Effector memory CD4-positive, alpha-beta T cell (primary cell): ENCODE measurements at regions not wholly inside any gene's neighbourhood (a gene's known extent, or its start where the extent isn't known, plus 50 kb on each side); places are given as distances from the start of the nearest gene placed in this dataset.

ENCODE experiments used
- DNase-seq, 3 donors: peaks; one replicate each; pipeline ENCODE4 v3.0.0-alpha.2; 2020
- H3K27ac ChIP-seq: 2 replicates; pipeline ENCODE4 v1.7.0; 2013; ENCODE audit warnings: mild to moderate bottlenecking, low read length, moderate library complexity; ENCODE audit not compliant: insufficient read depth, poor library complexity, severe bottlenecking
- H3K27me3 ChIP-seq: replicated peaks from 2 replicates; pipeline ENCODE4 v1.7.0; 2013; ENCODE audit warnings: mild to moderate bottlenecking, low read length; ENCODE audit not compliant: insufficient read depth, control insufficient read depth, poor library complexity, severe bottlenecking
- H3K36me3 ChIP-seq: 2 replicates; pipeline ENCODE4 v1.7.0; 2013; ENCODE audit warnings: mild to moderate bottlenecking, low read length, moderate library complexity; ENCODE audit not compliant: control insufficient read depth, insufficient read depth
- H3K4me1 ChIP-seq: 2 replicates; pipeline ENCODE4 v1.7.0; 2013; ENCODE audit warnings: low read length, mild to moderate bottlenecking; ENCODE audit not compliant: control insufficient read depth, insufficient read depth, poor library complexity, severe bottlenecking
- H3K4me3 ChIP-seq: 2 replicates; pipeline ENCODE4 v1.7.0; 2013; ENCODE audit warnings: low read length, low read depth, mild to moderate bottlenecking; ENCODE audit not compliant: insufficient read depth, poor library complexity, severe bottlenecking
- H3K9me3 ChIP-seq: 2 replicates; pipeline ENCODE4 v1.7.0; 2013; ENCODE audit warnings: mild to moderate bottlenecking, low read length, moderate library complexity; ENCODE audit not compliant: control insufficient read depth

DNA sequence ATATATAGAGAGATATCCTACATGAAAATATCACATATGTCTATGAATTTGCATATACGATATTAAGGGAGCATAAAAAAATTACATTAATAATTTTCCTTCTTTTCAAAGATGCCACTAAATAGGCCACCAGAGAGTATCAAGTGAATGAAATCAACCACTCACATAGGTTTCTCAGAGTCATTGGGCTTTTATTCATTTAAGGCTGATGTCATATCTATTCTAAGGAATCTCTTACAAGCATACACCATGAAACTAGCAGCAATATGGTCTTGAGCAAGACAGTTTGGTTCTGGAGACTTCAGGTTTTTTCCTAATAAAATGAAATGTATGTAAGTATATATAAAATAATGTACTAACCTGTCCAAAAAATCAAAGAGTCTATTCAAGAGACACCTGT lies 420.4 kb downstream of the PLA2G4A start:
- no peak overlapping the region for H3K27ac ChIP-seq
- DNase-seq = no peak
- no peak overlapping the region for H3K4me3 ChIP-seq
- H3K9me3 ChIP-seq = no peaks in the 10 kb centered on the region
- no peaks in the 10 kb centered on the region for H3K4me1 ChIP-seq
- H3K27me3 ChIP-seq = no peaks in the 10 kb centered on the region
- H3K36me3 ChIP-seq = no peaks in the 10 kb centered on the region

DNA sequence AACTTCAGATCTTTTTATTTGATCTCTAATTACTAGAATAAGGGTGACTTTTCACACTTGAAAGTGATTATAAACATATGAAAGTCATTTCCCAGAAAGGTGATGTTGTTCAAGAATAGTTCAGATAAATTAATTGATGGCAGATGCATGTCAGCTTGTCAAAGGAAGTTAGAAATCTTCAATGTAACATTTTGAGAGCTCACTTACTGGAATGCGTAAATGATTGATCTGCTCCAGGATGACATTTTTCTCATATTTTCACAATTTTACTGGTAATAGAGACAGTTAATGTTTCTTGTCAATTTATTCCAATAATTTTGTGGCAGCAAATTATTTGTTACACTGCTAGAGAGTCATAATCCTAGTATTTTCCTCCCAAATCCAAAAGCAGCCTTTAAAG lies 424.2 kb downstream of the PLA2G4A start:
- H3K27me3 ChIP-seq = no peaks in the 10 kb centered on the region
- H3K4me1 ChIP-seq = no peaks in the 10 kb centered on the region
- no peak overlapping the region for H3K27ac ChIP-seq
- H3K36me3 ChIP-seq = no peaks in the 10 kb centered on the region
- DNase-seq = no peak
- no peak overlapping the region for H3K4me3 ChIP-seq
- H3K9me3 ChIP-seq = no peaks in the 10 kb centered on the region

DNA sequence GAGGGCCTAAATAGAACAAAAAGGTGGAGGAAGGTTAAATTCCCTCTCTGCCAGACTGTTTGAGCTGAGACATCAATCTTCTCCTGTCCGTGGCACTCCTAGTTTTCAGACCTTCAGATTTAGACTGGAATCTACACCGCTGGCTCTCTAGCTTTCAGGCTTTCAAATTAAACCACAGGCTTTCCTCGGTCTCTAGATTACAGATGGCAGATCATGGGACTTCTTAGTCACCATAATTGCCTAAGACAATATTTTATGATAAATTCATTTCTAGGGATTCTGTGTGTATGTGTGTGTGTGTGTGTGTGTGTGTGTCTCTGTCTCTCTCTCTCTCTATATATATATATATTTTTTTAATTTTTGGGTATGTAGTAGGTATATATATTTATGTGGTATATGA lies 428.7 kb downstream of the PLA2G4A start:
- Histone ChIP-seq H3K27me3 (no peaks in the 10 kb centered on the region), H3K4me1 (no peaks in the 10 kb centered on the region), H3K9me3 (no peaks in the 10 kb centered on the region), H3K36me3 (no peaks in the 10 kb centered on the region), H3K27ac (no peak overlapping the region), H3K4me3 (no peak overlapping the region)
- DNase-seq = no peak

DNA sequence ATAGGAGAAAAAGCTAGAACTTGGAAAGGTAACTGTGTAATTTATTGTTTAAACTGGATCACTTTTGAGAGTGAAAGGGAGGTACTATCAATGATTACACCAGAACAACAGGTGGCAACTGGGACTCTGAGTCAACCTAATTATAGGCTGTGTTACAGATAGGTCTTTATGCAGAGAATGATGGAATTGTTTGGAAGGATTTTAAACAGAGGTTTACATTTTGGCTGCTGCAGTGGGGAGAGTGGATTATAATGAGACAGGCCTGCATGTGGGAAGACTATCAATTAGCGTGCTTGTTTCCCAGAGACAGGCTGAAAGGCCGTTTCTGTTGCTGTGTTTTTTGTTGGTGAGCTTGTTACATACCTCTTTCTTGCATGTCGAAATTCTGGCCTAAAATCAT lies 432.9 kb downstream of the PLA2G4A start:
- DNase-seq = no peak
- no peaks in the 10 kb centered on the region for H3K27me3 ChIP-seq
- H3K9me3 ChIP-seq = no peaks in the 10 kb centered on the region
- no peak overlapping the region for H3K4me3 ChIP-seq
- H3K4me1 ChIP-seq = no peaks in the 10 kb centered on the region
- H3K36me3 ChIP-seq = no peaks in the 10 kb centered on the region
- H3K27ac ChIP-seq = no peak overlapping the region

DNA sequence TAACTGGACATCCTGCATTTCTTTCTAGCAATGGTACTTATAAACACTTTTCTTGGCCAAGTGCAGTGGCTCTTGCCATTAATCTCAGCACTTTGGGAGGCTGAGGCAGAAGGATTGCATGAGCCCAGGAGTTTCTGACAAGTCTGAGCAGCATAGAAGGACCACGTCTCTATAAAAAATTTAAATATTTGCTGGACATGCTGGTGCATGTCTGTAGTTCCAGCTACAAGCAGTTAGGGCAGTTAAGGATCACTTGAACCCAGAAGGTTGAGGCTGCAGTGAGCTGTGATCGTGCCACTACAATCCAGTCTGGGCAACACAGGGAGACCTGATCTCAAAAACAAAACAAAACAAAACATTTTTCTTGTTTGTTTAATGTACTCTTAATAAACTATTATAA lies 434.0 kb downstream of the PLA2G4A start:
- no peaks in the 10 kb centered on the region for H3K4me1 ChIP-seq
- no peaks in the 10 kb centered on the region for H3K9me3 ChIP-seq
- DNase-seq = no peak
- H3K27me3 ChIP-seq = no peaks in the 10 kb centered on the region
- no peak overlapping the region for H3K4me3 ChIP-seq
- H3K27ac ChIP-seq = no peak overlapping the region
- H3K36me3 ChIP-seq = no peaks in the 10 kb centered on the region

DNA sequence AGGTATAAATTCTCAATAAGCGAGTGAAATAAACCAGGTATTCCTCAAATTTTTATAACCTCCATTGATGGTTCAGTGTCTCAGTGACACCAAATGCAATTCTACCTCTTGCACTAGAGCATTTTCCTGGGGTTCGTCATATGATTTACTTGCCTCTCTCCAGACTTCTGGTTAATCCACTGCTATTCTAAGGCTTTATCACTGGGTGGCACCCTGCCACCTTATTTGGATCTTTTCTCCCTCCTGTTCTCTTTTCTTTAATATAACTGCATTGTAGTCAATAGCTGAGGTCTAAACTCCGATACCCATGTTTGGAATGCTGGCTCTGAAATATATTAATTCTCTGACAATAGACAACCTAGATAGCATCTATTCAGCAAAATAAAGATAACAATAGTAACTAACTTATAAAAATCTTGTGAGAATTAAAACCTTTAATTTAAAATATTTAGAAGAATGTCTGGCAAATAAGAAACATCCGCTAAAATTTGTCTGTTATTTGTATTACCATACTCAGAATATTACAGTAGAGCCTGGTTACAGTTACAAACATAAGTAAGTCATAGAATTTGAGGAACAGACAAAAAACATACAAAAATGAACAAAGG lies 436.4 kb downstream of the PLA2G4A start:
- no peak overlapping the region for H3K27ac ChIP-seq
- no peaks in the 10 kb centered on the region for H3K4me1 ChIP-seq
- no peaks in the 10 kb centered on the region for H3K9me3 ChIP-seq
- DNase-seq = no peak
- no peaks in the 10 kb centered on the region for H3K27me3 ChIP-seq
- no peak overlapping the region for H3K4me3 ChIP-seq
- H3K36me3 ChIP-seq = no peaks in the 10 kb centered on the region

DNA sequence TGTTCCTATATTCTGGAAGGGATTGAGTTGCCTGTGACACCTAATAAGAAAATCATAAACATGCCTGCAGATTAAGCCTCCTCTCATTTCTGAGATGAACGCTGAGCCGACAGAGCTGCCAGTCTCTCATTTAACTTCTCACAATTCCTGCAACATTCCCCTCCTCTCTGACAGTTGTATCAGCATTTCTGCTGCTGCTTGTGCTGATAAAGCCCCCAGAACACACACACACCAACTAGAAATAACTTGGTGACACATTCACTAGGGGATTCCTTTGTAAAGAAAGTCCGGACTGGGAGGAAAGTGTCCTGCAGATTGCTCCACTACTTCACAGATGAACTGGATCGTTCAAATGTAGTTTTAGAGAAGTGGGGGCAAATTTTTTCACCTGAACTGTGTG lies 437.3 kb downstream of the PLA2G4A start:
- H3K4me1 ChIP-seq = no peaks in the 10 kb centered on the region
- DNase-seq = no peak
- H3K27ac ChIP-seq = no peak overlapping the region

DNA sequence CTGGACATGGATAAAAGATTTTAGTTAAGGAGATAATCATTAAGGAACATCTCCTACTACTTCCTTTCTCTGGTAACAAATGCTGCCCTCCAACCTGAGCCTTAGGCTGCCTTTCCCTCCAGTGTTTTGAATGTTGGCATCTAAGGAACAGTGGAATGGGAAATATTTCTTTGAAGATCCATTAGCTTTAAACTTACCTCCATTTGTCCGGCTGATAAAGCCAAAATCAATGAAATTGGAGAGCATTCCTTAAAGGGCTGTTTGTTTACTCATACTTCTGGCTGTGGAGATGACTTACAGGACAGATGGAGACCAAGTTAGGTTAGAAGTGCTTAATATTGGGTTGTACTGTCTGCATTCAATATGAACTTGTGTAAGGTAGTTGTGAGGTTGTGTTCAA lies 439.1 kb downstream of the PLA2G4A start:
- Histone ChIP-seq H3K4me3 (no peak overlapping the region), H3K27ac (no peak overlapping the region)
- DNase-seq = no peak

More for the DNA sequence above, 437.3 kb downstream of the PLA2G4A start:
- Histone ChIP-seq H3K36me3 (no peaks in the 10 kb centered on the region), H3K27me3 (no peaks in the 10 kb centered on the region), H3K4me3 (no peak overlapping the region), H3K9me3 (no peaks in the 10 kb centered on the region)

DNA sequence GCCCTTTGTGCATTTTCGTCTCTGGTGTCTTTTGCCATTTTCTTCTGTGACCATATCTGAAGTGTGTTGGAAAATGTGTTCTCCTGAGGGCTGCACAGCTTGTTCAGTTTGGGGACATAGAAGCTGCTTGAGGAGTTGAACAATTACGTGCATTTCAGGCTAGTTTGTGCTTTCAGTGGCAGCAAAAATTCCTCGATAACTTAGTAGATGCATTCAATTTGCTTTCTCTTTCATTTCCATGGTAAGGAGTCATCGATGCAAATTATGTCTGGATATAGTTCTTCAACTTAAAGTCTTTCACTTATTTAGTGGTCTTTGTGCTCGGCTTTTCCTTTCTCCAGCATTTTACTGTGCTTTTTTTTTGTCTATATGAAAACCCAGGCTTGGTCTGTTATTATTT lies 441.5 kb downstream of the PLA2G4A start:
- H3K36me3 ChIP-seq = no peaks in the 10 kb centered on the region
- no peak for DNase-seq
- no peak overlapping the region for H3K27ac ChIP-seq
- no peaks in the 10 kb centered on the region for H3K27me3 ChIP-seq
- no peak overlapping the region for H3K4me3 ChIP-seq
- H3K4me1 ChIP-seq = no peaks in the 10 kb centered on the region
- no peaks in the 10 kb centered on the region for H3K9me3 ChIP-seq

More for the DNA sequence above, 439.1 kb downstream of the PLA2G4A start:
- H3K4me1 ChIP-seq = no peaks in the 10 kb centered on the region
- no peaks in the 10 kb centered on the region for H3K9me3 ChIP-seq
- H3K36me3 ChIP-seq = no peaks in the 10 kb centered on the region
- no peaks in the 10 kb centered on the region for H3K27me3 ChIP-seq

DNA sequence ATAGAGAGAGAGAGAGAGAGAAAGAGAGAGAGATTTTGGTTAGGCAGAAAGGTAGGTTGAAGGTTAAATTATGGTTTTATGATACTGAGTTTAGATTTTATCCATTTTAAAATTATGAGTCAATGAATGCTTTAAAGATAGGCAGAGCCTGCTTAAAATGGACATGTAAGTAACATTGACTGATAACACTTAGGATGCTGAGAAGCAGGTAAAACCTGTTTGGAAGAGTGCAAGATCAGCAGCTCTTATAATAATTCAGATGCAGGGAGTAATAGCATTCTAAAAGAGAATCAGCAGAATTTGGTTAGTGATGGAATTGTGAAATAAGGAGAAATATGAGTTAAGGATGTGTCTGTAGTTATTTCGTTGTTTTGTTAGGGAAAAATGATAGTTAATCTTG lies 446.6 kb downstream of the PLA2G4A start:
- Histone ChIP-seq H3K9me3 (no peaks in the 10 kb centered on the region), H3K36me3 (no peaks in the 10 kb centered on the region), H3K27ac (no peak overlapping the region), H3K27me3 (no peaks in the 10 kb centered on the region), H3K4me3 (no peak overlapping the region), H3K4me1 (no peaks in the 10 kb centered on the region)
- DNase-seq = no peak
